ENCODE measurements at regions not wholly inside any gene's neighbourhood (a gene's known extent, or its start where the extent isn't known, plus 50 kb on each side); places are given as distances from the start of the nearest gene placed in this dataset.

DNA sequence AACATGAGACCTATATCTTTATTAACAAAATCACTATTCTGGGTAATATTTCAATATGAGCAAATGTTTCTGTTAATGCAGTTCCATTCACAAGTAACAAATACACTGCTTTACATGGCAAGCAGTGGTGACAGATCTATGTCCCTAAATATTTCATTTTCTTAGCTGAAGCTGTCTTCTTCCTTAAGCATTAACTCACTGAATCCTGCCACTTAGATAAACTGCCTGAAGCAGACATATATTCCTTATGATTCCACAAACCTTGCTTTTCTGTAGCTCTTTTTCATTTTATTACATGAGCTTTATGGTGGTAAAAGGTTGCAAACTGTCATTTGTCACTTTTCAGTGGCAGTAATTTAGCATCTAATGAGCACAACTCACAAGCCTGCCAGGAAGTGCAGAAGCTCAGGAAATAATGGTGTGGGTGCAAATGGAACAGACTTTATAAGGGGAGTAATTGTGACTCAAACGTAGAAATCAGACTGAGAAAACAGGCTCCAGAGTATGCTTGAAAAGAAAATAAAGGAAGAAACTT, 217.2 kb downstream of the XPNPEP1 start:
- no TSS peak for BruUV-seq (replicated peaks)
- H3K27ac Mint-ChIP-seq (ENCODE audit: low read depth, unreplicated experiment), result peak overlapping the region; percentile 20
- no peaks in the 10 kb centered on the region for H3K36me3 Mint-ChIP-seq (ENCODE audit: insufficient read depth, unreplicated experiment)
- H3K4me1 Mint-ChIP-seq (ENCODE audit: insufficient read depth, unreplicated experiment), result no peaks in the 10 kb centered on the region
- CTCF ChIA-PET, result interaction anchor here (0.7 kb wide), 1 partner anchor 467 kb away, joined by 3 read pairs; no protein-coding TSS in a partner anchor
- no peak for DNase-seq (ENCODE audit: unreplicated experiment)
- intact Hi-C loops (cut with micrococcal nuclease), result no loop called here
- POLR2A ChIA-PET, result no interaction called here
- TF ChIP-seq, protein P1, sequence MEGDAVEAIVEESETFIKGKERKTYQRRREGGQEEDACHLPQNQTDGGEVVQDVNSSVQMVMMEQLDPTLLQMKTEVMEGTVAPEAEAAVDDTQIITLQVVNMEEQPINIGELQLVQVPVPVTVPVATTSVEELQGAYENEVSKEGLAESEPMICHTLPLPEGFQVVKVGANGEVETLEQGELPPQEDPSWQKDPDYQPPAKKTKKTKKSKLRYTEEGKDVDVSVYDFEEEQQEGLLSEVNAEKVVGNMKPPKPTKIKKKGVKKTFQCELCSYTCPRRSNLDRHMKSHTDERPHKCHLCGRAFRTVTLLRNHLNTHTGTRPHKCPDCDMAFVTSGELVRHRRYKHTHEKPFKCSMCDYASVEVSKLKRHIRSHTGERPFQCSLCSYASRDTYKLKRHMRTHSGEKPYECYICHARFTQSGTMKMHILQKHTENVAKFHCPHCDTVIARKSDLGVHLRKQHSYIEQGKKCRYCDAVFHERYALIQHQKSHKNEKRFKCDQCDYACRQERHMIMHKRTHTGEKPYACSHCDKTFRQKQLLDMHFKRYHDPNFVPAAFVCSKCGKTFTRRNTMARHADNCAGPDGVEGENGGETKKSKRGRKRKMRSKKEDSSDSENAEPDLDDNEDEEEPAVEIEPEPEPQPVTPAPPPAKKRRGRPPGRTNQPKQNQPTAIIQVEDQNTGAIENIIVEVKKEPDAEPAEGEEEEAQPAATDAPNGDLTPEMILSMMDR (IDR thresholded peaks at IDR 0.05; ENCODE audit: unreplicated experiment), result no peak
- no peaks in the 10 kb centered on the region for H3K27me3 Mint-ChIP-seq (ENCODE audit: insufficient read depth, unreplicated experiment)
- H3K4me3 Mint-ChIP-seq (ENCODE audit: unreplicated experiment), result no peak overlapping the region
- peaks cover 16% of the 10 kb centered on the region for H3K9me3 Mint-ChIP-seq (ENCODE audit: unreplicated experiment)

DNA sequence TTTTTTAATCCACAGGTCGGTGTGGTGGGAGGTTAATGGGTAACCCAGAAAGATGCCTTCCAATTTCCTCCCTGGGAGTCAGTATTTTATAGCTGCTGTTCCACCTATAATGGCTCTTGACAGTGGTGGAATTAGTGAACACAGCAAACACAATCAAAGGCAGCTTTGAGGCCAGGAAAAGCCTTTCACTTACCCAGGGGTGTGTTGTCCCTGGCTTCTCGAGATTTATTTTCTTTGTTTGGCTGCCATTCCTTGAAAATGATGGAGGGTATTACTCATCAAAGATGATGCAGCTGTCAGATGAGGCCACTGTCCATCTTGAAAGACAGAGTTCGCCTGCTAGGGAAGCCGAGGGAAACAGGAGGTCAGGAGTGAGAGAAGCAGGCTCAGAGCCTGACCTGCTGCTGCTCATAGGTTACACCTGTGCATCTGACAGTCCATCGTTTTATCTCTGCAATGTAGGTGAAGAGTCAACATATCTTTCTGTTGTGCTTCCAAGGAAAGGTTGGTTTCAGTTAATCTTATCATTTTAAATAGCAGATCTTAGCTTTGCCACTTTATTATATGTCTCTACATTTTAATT, 221.6 kb downstream of the XPNPEP1 start:
- TF ChIP-seq, protein P1 (IDR thresholded peaks at IDR 0.05; ENCODE audit: unreplicated experiment), result no peak
- H3K27ac Mint-ChIP-seq (ENCODE audit: low read depth, unreplicated experiment), result no peak overlapping the region
- no peaks in the 10 kb centered on the region for H3K4me1 Mint-ChIP-seq (ENCODE audit: insufficient read depth, unreplicated experiment)
- BruUV-seq (replicated peaks), result no TSS peak
- no peaks in the 10 kb centered on the region for H3K27me3 Mint-ChIP-seq (ENCODE audit: insufficient read depth, unreplicated experiment)
- intact Hi-C loops (cut with micrococcal nuclease), result no loop called here
- DNase-seq (ENCODE audit: unreplicated experiment), result peak; percentile 10
- H3K4me3 Mint-ChIP-seq (ENCODE audit: unreplicated experiment), result no peak overlapping the region
- H3K36me3 Mint-ChIP-seq (ENCODE audit: insufficient read depth, unreplicated experiment), result no peaks in the 10 kb centered on the region
- CTCF ChIA-PET, result no interaction called here
- H3K9me3 Mint-ChIP-seq (ENCODE audit: unreplicated experiment), result no peaks in the 10 kb centered on the region
- POLR2A ChIA-PET, result no interaction called here

DNA sequence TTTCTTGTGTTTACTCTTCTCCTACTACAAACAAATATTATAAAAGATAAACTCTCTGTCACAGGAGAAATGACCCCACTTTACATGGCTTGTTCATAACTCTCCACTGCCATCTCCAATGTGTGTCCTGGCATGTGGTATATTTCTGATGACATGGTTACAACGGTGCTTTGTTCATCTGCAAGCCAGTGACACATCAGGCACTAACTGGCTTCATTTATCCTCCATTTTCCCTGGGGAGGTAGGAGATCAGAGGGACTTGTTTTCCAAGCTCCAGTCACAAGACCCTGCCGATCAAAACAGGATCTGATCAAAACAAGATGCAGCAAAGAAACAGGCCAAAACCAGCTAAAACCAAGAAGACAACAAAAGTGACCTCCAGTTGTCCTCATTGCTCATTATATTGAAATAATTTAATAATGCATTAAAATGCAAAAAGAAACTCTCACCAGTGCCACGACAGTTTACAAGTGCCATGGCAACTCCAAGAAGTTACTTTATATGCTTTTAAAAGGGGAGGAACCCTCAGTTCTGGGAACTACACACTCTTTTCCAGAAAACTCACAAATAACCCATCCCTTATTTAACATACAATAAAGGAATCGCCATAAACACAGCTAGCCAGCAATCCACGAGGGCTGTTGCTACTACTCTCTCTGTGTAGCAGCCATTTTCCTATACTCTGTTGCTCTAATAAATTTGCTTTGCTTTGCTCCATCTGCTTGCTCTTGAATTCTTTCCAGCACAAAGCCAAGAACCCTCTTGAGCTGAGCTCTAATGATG, 224.2 kb downstream of the XPNPEP1 start:
- H3K9me3 Mint-ChIP-seq (ENCODE audit: unreplicated experiment), result no peaks in the 10 kb centered on the region
- CTCF ChIA-PET, result no interaction called here
- H3K27ac Mint-ChIP-seq (ENCODE audit: low read depth, unreplicated experiment), result no peak overlapping the region
- no TSS peak for BruUV-seq (replicated peaks)
- TF ChIP-seq, protein P1 (IDR thresholded peaks at IDR 0.05; ENCODE audit: unreplicated experiment), result no peak
- no peaks in the 10 kb centered on the region for H3K27me3 Mint-ChIP-seq (ENCODE audit: insufficient read depth, unreplicated experiment)
- H3K36me3 Mint-ChIP-seq (ENCODE audit: insufficient read depth, unreplicated experiment), result no peaks in the 10 kb centered on the region
- POLR2A ChIA-PET, result no interaction called here
- H3K4me1 Mint-ChIP-seq (ENCODE audit: insufficient read depth, unreplicated experiment), result no peaks in the 10 kb centered on the region
- no peak overlapping the region for H3K4me3 Mint-ChIP-seq (ENCODE audit: unreplicated experiment)
- intact Hi-C loops (cut with micrococcal nuclease), result no loop called here
- DNase-seq (ENCODE audit: unreplicated experiment), result no peak

DNA sequence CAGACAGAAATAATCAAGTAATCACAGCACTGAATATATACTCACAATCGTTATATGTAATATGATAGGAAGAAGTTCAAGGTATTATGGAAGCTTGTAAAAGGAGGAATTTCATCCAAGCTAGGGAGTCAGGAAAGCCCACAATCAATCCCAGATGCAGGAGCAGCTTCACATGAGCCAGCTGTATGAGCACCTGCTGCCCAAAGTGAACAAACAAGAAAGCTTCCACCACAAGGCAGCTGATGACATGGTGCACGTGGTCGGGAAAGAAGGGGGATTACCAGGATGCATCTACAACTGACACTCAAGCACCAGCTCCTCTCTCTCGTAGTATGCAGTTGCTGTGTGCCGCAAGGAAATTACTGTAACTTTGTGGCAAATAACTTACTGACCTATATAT, 225.2 kb downstream of the XPNPEP1 start:
- Mint-ChIP-seq H3K4me3 (ENCODE audit: unreplicated experiment) (no peak overlapping the region), H3K36me3 (ENCODE audit: insufficient read depth, unreplicated experiment) (no peaks in the 10 kb centered on the region), H3K27ac (ENCODE audit: low read depth, unreplicated experiment) (no peak overlapping the region), H3K9me3 (ENCODE audit: unreplicated experiment) (no peaks in the 10 kb centered on the region), H3K4me1 (ENCODE audit: insufficient read depth, unreplicated experiment) (no peaks in the 10 kb centered on the region), H3K27me3 (ENCODE audit: insufficient read depth, unreplicated experiment) (no peaks in the 10 kb centered on the region)
- POLR2A ChIA-PET, result no interaction called here
- TF ChIP-seq, protein P1 (IDR thresholded peaks at IDR 0.05; ENCODE audit: unreplicated experiment), result no peak
- DNase-seq (ENCODE audit: unreplicated experiment), result no peak
- CTCF ChIA-PET, result no interaction called here
- intact Hi-C loops (cut with micrococcal nuclease), result no loop called here
- BruUV-seq (replicated peaks), result no TSS peak

All from MCF 10A (cell line).